RWPE2 (cell line): ENCODE measurements at regions not wholly inside any gene's neighbourhood (a gene's known extent, or its start where the extent isn't known, plus 50 kb on each side); places are given as distances from the start of the nearest gene placed in this dataset.

Experiments
- ATAC-seq: fragments of 200-7000 bp; cut with Tn5 transposase; 3 replicates; pipeline ENCODE4 v1.9.1; 2021; ENCODE audit warnings: low read depth
- DNase-seq: peaks from one replicate; pipeline ENCODE4 v3.0.0-alpha.2; 2020; ENCODE audit warnings: low spot score
- H3K27ac ChIP-seq: fragments of 450-650 bp; 2 replicates; pipeline ENCODE4 v1.5.1; 2017; ENCODE audit warnings: mild to moderate bottlenecking; ENCODE audit not compliant: poor library complexity, severe bottlenecking
- H3K27me3 ChIP-seq: fragments of 250-450 bp; sonication (Bioruptor Pico); 2 replicates; pipeline ENCODE4 v1.5.1; 2021; ENCODE audit warnings: mild to moderate bottlenecking, moderate library complexity; ENCODE audit not compliant: insufficient read depth, poor library complexity, severe bottlenecking
- H3K36me3 ChIP-seq: fragments of 250-450 bp; sonication (Bioruptor Pico); 2 replicates; pipeline ENCODE4 v1.5.1; 2020; ENCODE audit warnings: low read depth, mild to moderate bottlenecking, moderate library complexity
- H3K4me1 ChIP-seq: fragments of 250-450 bp; sonication (Bioruptor Pico); 2 replicates; pipeline ENCODE4 v1.5.1; 2021; ENCODE audit warnings: mild to moderate bottlenecking, moderate library complexity; ENCODE audit not compliant: insufficient read depth, poor library complexity, severe bottlenecking
- H3K4me3 ChIP-seq: fragments of 250-450 bp; sonication (Bioruptor Pico); 2 replicates; pipeline ENCODE4 v1.5.1; 2021; ENCODE audit warnings: mild to moderate bottlenecking, moderate library complexity; ENCODE audit not compliant: severe bottlenecking
- H3K9me3 ChIP-seq: fragments of 250-450 bp; sonication (Bioruptor Pico); 2 replicates; pipeline ENCODE4 v1.5.1; 2021; ENCODE audit warnings: mild to moderate bottlenecking, moderate library complexity; ENCODE audit not compliant: severe bottlenecking
- TF ChIP-seq, protein P1 (sequence below): fragments of 450-650 bp; IDR thresholded peaks from one replicate; pipeline ENCODE4 v1.5.1; 2017; ENCODE audit warnings: mild to moderate bottlenecking, moderate library complexity; ENCODE audit not compliant: poor library complexity, severe bottlenecking

DNA sequence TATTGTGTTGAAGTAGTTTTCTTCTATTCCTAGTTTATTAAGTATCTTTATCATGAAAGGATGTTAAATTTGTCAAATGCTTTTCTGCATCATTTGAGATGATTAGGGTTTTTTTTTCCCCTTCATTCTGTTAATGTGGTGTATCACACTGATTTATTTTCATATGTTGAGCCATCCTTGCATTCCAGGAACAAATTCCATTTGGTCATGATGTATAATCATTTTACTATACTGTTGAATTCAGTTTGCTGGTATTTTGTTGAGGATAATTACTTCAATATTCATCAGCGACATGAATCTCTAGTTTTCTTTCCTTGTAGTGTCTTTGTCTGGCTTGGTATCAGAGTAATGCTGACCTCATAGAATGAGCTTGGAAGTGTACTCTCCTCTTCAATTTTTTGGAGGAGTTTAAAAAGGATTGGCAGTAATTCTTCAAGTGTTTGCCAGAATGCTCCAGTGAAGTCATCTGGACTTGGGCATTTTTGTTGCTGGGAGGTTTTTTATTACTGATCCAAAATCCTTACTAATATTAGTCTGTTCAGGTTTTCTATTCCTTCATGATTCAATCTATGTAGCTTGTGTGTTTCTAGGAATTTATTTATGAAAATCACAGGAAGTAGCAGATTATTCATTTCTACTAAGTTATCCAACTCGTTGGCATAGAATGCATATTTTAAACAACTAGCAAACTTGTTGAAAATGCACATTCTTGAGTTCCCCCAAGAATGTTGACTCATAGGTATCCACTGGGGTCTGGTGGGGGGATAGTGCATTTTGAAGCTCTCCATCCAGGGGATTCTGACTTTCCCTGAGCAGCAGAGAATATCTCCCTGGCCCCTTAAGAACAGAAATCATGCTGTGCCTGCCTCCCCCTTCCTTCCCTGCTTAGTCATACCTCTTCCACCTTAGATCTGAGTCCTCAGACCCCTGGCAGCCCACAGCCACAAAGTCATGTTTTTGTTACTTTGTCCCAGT, 187.1 kb downstream of the BMP7 start:
- DNase-seq, result peak; percentile 10
- Histone ChIP-seq H3K27me3 (no peaks in the 10 kb centered on the region), H3K36me3 (no peaks in the 10 kb centered on the region), H3K4me1 (peaks cover 12% of the 10 kb centered on the region), H3K27ac (no peak overlapping the region), H3K9me3 (peaks cover 18% of the 10 kb centered on the region), H3K4me3 (no peak overlapping the region)
- TF ChIP-seq, protein P1, sequence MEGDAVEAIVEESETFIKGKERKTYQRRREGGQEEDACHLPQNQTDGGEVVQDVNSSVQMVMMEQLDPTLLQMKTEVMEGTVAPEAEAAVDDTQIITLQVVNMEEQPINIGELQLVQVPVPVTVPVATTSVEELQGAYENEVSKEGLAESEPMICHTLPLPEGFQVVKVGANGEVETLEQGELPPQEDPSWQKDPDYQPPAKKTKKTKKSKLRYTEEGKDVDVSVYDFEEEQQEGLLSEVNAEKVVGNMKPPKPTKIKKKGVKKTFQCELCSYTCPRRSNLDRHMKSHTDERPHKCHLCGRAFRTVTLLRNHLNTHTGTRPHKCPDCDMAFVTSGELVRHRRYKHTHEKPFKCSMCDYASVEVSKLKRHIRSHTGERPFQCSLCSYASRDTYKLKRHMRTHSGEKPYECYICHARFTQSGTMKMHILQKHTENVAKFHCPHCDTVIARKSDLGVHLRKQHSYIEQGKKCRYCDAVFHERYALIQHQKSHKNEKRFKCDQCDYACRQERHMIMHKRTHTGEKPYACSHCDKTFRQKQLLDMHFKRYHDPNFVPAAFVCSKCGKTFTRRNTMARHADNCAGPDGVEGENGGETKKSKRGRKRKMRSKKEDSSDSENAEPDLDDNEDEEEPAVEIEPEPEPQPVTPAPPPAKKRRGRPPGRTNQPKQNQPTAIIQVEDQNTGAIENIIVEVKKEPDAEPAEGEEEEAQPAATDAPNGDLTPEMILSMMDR, result no peak
- ATAC-seq, result no peak

DNA sequence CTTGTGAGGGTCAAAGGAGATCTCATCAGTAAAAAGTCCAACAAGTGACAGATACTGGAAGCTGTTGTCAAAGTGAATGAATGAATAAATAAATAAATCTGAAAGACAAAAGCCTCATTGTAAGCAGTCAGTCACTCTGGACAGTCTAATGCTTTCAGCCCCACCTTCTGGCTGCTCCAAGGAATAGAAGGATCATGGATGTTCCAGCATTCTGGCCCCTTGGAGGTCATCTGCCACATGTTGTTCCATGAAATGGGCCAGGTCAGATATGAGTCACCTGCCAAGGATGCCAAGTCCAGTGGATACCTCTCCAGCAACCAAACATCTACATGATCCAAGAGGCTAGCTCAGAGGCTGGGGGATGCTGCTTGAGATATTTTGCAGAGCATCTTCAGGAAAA, 185.6 kb downstream of the BMP7 start:
- Histone ChIP-seq H3K36me3 (no peaks in the 10 kb centered on the region), H3K4me3 (no peak overlapping the region), H3K27ac (no peak overlapping the region), H3K4me1 (peaks cover 11% of the 10 kb centered on the region), H3K9me3 (peaks cover 18% of the 10 kb centered on the region), H3K27me3 (no peaks in the 10 kb centered on the region)
- ATAC-seq (peak; percentile 23; the same call in 1 of the 3 replicates), DNase-seq (peak; percentile 64)
- TF ChIP-seq, protein P1, result peak; percentile 53

DNA sequence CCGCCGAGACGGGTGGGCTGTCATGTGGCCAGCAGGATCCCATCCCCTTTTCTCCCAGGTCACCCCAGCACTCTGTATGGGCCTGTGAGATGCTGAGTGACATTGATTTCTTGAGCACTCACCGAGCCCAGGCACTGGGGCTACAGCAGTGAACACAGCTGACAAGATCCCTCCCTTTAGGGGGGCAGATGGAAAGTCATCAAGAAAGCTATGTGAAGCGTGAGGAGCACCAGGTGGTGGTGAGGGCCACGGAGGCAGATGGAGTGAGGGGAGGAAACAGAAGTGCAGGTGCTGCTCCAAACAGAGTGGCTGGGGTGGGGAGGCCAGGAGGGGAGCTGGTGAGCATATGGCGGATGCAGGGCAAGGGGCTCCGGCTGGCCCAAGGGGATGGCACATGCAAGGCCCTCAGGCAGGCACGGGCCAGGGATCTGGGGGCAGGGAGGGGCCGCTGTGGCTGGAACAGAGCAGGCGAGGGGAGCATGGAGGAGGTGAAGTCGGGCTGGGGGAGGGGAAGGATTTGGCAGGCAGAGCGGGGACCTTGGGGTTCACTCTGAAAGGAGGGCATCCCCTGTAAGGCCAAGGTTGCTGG, 184.0 kb downstream of the BMP7 start:
- no peak overlapping the region for H3K4me3 ChIP-seq
- H3K36me3 ChIP-seq, result no peaks in the 10 kb centered on the region
- H3K4me1 ChIP-seq, result no peaks in the 10 kb centered on the region
- H3K9me3 ChIP-seq, result peaks cover 18% of the 10 kb centered on the region
- TF ChIP-seq, protein P1, result no peak
- H3K27me3 ChIP-seq, result peaks cover 4% of the 10 kb centered on the region
- H3K27ac ChIP-seq, result no peak overlapping the region
- ATAC-seq, result no peak
- DNase-seq, result no peak

DNA sequence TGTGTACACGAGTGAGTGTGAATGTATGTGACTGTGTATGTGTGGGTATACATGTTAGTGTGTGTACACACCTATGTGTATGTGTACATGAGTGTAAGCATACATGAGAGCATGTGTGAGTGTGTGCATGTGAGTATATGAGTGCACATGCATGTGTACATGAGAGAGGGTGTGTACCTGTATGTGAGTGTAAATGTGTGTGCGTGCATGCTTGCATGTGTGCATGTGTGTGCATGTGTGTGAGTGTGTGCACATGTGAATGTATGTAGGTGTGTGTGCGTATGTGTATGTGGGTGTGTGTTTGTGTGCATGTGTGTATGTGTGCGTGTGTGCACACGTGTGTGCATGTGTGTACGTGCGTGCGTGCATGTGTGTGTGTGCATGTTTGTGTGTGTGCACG, 183.4 kb downstream of the BMP7 start:
- peaks cover 10% of the 10 kb centered on the region for H3K27me3 ChIP-seq
- peaks cover 13% of the 10 kb centered on the region for H3K9me3 ChIP-seq
- H3K4me1 ChIP-seq, result no peaks in the 10 kb centered on the region
- ATAC-seq, result no peak
- no peak overlapping the region for H3K27ac ChIP-seq
- no peaks in the 10 kb centered on the region for H3K36me3 ChIP-seq
- TF ChIP-seq, protein P1, result no peak
- no peak overlapping the region for H3K4me3 ChIP-seq
- DNase-seq, result no peak

DNA sequence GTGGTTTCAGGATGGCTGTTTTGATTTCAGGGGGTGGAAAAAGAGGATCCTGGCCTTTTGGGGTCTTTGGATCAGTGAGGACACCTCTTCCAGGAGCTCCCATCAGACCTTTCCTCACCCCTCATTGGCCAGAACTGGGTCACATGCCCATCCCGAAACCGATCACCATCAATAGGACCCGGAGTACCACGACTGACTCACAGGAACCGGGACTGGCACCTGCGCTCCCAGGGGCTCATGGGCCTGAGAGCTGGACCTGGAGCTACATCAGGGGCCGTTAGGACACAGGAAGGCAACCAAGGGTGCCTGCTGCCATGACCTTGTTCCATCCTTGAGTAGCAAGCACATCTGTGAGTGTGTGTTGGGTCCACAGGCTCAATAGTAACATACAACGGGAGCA, 180.4 kb downstream of the BMP7 start:
- H3K27me3 ChIP-seq, result peaks cover 16% of the 10 kb centered on the region
- no peaks in the 10 kb centered on the region for H3K9me3 ChIP-seq
- TF ChIP-seq, protein P1, result no peak
- DNase-seq (no peak), ATAC-seq (no peak)
- no peak overlapping the region for H3K4me3 ChIP-seq
- no peak overlapping the region for H3K27ac ChIP-seq
- no peaks in the 10 kb centered on the region for H3K36me3 ChIP-seq
- H3K4me1 ChIP-seq, result no peaks in the 10 kb centered on the region
